Central memory CD8-positive, alpha-beta T cell (primary cell): ENCODE measurements at regions not wholly inside any gene's neighbourhood (a gene's known extent, or its start where the extent isn't known, plus 50 kb on each side); places are given as distances from the start of the nearest gene placed in this dataset.

ENCODE experiments used
- ATAC-seq: fragments of 150-1000 bp; cut with Tn5 transposase; replicated peaks from 2 replicates; pipeline ENCODE4 v1.10.0; 2022; ENCODE audit warnings: mild to moderate bottlenecking, moderate FRiP score, moderate number of reproducible peaks; ENCODE audit not compliant: poor library complexity, severe bottlenecking; ENCODE audit errors: extremely low read depth
- DNase-seq, 2 donors: peaks; one replicate each; pipeline ENCODE4 v3.0.0; 2021; ENCODE audit warnings: low spot score in 2 of 2
- H3K27ac Mint-ChIP-seq: one replicate; pipeline ENCODE4 v1.8.0; 2022; ENCODE audit warnings: low read depth, mild to moderate bottlenecking, moderate library complexity, mixed read lengths
- H3K27me3 Mint-ChIP-seq: one replicate; pipeline ENCODE4 v1.8.0; 2022; ENCODE audit warnings: mixed read lengths
- H3K36me3 Mint-ChIP-seq: one replicate; pipeline ENCODE4 v1.8.0; 2022; ENCODE audit warnings: mild to moderate bottlenecking, moderate library complexity, mixed read lengths; ENCODE audit not compliant: insufficient read depth
- H3K4me1 Mint-ChIP-seq: one replicate; pipeline ENCODE4 v1.8.0; 2022; ENCODE audit warnings: mixed read lengths
- H3K4me3 Mint-ChIP-seq: one replicate; pipeline ENCODE4 v1.8.0; 2022; ENCODE audit warnings: mild to moderate bottlenecking, moderate library complexity, mixed read lengths
- H3K9me3 Mint-ChIP-seq: one replicate; pipeline ENCODE4 v1.8.0; 2022; ENCODE audit warnings: mixed read lengths

DNA sequence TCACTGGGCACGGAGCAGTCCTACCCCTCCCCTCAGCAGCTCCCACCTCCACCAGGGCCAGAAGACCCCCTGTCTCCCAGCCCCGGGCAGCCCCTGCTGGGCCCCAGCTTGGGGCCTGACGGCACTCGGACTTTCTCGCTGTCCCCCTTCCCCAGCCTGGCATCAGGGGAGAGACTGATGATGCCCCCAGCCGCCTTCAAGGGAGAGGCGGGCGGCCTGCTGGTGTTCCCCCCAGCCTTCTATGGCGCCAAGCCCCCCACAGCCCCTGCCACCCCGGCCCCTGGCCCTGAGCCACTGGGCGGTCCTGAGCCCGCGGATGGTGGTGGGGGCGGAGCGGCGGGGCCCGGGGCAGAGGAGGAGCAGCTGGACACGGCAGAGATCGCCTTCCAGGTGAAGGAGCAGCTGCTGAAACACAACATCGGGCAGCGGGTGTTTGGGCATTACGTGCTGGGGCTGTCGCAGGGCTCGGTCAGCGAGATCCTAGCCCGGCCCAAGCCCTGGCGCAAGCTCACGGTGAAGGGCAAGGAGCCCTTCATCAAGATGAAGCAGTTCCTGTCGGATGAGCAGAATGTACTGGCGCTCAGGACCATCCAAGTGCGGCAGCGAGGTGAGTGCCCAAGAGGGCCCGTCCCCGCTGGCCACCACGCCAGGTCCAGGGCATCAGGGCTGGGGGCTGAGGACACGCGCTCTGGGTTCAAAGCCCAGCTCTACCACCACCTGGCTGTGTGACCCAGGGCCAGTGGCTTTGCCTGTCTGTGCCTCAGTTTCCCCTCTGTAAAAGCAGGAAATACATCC is 58.6 kb downstream of the PHETA1 start:
- DNase-seq (no peak), ATAC-seq (no peak)
- H3K27me3 Mint-ChIP-seq: peaks cover 17% of the 10 kb centered on the region
- peaks cover 7% of the 10 kb centered on the region for H3K9me3 Mint-ChIP-seq
- H3K4me3 Mint-ChIP-seq: no peak overlapping the region
- peak overlapping the region; percentile 32 for H3K27ac Mint-ChIP-seq
- peaks cover 12% of the 10 kb centered on the region for H3K4me1 Mint-ChIP-seq
- H3K36me3 Mint-ChIP-seq: peaks cover 4% of the 10 kb centered on the region

DNA sequence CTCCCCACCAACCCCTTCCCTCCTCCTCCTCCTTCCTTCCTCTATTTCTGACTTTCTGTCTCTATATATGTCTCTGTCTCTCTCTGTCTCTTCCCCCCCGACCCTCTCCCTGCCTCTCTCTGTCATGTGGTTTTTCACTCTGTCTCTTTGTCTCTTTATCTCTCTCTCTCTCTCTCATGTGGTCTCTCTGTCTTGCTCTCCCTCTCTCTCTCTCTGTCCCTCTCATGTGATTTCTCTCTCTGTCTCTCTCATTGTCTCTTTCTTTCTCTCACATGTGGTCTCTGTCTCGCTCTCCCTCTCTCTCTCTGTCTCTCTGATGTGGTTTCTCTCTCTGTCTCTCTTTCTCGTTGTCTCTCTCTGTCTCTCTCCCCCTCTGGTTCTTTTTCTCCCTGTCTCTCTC is 59.3 kb downstream of the PHETA1 start:
- ATAC-seq (no peak), DNase-seq (no peak)
- Mint-ChIP-seq H3K9me3 (peaks cover 14% of the 10 kb centered on the region), H3K36me3 (peaks cover 8% of the 10 kb centered on the region), H3K27ac (peak overlapping the region; percentile 32), H3K27me3 (peaks cover 10% of the 10 kb centered on the region), H3K4me1 (peaks cover 12% of the 10 kb centered on the region), H3K4me3 (no peak overlapping the region)

DNA sequence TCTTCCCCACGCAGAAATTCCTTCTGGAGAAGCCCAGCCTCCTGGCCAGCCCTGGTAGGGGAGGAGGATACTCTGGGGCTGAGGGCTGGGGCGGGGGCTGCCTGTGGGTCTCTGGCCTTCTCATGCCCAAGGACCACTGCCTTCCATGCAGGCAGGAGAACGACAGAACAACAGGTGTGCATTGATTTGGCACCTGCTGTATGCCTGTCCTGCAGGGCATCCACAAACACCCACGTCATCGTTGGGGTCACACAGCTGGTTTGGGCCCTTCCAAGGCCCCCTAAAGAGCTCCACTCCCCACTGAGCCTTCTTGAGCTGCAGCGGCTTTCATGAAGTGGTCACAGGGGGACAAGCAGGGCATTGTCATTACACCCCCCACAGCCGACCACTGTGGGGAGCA is 60.4 kb downstream of the PHETA1 start:
- Mint-ChIP-seq H3K4me1 (peaks cover 6% of the 10 kb centered on the region), H3K27me3 (peaks cover under 1% of the 10 kb centered on the region), H3K9me3 (peaks cover 19% of the 10 kb centered on the region), H3K27ac (no peak overlapping the region), H3K36me3 (peaks cover 8% of the 10 kb centered on the region), H3K4me3 (no peak overlapping the region)
- ATAC-seq (no peak), DNase-seq (no peak)

DNA sequence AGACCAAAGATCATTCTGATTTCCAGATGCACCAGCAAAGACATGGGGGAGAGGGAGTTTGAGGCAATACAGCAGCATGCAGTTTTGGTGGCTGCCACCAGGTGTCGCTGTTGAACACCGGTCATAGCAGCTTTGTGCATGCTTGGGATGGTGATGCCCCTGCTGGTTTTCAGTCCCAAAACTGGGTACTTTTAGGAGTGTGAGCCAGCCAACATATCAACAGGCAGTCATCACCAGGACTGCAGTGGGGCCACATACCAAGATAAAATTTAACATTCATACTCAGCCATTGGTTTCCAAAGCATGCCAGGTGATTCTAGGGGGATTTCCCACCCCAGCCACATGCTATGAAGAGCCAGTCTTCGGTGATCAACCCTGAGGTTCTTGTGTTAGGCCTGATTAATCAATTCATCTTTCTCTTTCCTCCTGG is 64.2 kb downstream of the PHETA1 start:
- no peak for DNase-seq
- H3K27ac Mint-ChIP-seq: no peak overlapping the region
- ATAC-seq: no peak

DNA sequence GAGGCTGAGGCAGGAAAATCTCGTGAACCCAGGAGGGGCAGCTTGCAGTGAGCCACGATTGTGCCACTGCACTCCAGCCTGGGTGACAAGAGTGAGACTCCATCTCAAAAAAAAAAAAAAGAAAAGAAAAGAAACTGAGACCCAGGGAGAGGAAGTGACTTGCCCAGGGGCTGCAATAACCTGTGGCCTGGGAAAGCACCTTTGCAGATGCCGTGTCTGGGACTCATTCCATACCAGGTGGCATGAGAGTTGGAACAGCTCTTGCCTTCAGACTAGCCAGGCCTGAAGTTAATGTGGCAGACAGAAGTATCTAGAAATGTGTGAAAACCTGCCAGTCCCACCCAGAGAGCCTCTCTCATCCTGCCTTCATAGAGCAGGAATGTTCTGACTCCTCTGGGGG is 65.4 kb downstream of the PHETA1 start:
- Mint-ChIP-seq H3K36me3 (peaks cover 9% of the 10 kb centered on the region), H3K4me3 (no peak overlapping the region), H3K27me3 (no peaks in the 10 kb centered on the region), H3K27ac (no peak overlapping the region), H3K9me3 (peaks cover 19% of the 10 kb centered on the region), H3K4me1 (no peaks in the 10 kb centered on the region)
- DNase-seq: no peak
- ATAC-seq: no peak

More for the DNA sequence above, 64.2 kb downstream of the PHETA1 start:
- Mint-ChIP-seq H3K4me1 (peaks cover 4% of the 10 kb centered on the region), H3K36me3 (peaks cover 9% of the 10 kb centered on the region), H3K9me3 (peaks cover 19% of the 10 kb centered on the region), H3K27me3 (no peaks in the 10 kb centered on the region), H3K4me3 (no peak overlapping the region)

DNA sequence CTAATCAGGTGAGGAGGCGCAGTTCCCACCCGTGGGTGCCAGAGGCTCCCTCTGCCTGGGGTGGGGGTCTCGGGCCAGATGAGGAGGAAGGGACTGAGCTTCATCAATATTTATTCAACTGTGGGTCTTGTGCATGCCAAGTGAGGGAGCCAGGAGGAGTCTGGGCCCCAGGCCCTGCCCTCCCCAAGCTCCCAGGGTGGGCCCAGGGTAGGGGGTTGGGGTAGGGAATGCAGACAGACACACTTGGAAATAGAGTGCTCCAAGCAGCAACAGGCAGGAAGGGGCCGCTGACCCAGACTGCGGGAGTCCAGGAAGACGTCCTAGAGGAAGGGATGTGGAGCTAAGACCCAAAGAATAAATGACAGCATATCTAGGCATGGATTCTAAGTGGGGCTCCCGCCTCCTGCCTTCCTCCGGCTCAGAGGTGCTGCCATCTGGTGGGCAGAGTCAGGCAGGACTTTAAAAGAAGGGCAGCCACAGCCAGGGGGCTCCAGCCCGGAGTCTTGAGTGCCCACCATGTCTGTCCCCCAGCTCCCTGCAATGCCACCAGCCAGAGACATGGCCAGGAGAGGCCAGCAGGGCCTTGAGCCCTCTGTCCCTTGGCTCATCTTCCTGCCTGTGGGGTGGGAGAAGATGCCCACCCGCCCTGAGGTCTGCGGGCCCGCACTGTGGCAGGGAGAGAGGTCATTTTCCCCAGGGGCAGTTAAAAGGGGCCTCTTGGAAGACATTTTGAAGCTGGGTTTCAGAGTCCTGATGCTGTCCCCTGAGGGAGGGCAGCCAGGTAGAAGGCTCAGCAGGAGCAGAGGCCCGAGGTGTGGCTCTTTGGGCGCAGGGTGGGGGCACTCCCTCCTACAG is 70.1 kb downstream of the PHETA1 start:
- Mint-ChIP-seq H3K4me3 (no peak overlapping the region), H3K9me3 (no peaks in the 10 kb centered on the region), H3K36me3 (peaks cover 3% of the 10 kb centered on the region), H3K27ac (no peak overlapping the region), H3K27me3 (peaks cover 13% of the 10 kb centered on the region), H3K4me1 (no peaks in the 10 kb centered on the region)
- DNase-seq: peak; percentile 14 to 15
- no peak for ATAC-seq

DNA sequence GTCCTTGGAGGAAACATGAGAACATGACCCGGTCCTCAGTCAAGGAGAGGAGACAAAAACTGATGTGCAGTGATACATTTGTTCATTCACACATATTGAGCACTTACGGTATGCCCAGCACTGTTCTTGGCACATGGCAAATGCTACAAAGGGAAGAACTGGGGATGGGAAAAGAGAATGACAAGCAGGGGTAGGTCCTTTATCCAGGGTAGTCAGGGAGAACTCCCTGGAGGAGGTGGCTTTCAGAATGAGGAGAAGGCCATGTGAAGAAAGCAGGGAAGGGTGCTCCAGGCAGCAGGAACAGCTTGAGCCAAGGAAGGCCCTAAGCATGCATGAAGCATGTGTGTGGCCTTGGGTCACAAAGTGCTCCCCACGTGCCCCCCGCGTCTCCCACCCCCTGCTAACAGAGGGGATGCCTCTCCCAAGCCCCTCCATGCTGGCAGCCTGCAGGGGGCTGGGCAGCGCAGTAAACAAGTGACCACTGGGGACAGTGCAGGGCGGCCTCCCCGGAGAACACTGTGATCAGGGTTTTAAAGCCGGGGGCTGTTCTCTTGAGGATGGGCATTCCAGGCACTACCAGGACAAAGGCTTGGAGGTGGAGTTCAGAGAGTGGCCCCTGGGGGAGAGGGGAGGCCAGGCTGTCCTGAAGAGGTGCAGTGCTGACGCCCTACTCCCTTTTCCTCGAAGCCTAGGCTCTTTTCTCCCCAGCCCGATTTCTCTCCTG is 71.0 kb downstream of the PHETA1 start:
- peaks cover 2% of the 10 kb centered on the region for H3K36me3 Mint-ChIP-seq
- H3K9me3 Mint-ChIP-seq: no peaks in the 10 kb centered on the region
- ATAC-seq (no peak), DNase-seq (no peak)
- H3K4me3 Mint-ChIP-seq: no peak overlapping the region
- H3K27me3 Mint-ChIP-seq: peaks cover 13% of the 10 kb centered on the region
- H3K4me1 Mint-ChIP-seq: no peaks in the 10 kb centered on the region
- H3K27ac Mint-ChIP-seq: no peak overlapping the region

DNA sequence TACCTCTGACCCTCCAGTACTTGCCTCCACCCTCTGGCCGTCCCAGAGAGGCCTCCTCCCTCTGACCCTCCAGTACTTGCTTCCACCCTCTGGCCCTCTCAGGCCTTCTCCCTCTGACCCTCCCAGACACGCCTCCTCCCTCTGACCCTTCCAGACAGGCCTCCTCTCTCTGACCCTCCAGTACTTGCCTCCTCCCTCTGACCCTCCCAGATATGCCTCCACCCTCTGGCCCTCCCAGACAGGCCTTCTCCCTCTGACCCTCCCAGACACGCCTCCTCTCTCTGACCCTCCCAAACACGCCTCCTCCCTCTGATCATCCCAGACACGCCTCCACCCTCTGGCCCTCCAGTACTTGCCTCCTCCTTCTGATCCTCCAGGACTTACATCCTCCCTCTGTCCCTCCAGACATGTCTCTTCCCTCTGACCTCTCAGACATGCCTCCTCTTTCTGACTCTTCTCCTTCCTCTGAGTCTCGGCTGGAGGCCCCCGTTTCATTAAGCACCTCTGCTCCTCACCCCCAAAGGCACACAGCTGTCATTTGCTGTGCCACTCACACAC is 71.9 kb downstream of the PHETA1 start:
- ATAC-seq (no peak), DNase-seq (no peak)
- peaks cover 16% of the 10 kb centered on the region for H3K27me3 Mint-ChIP-seq
- H3K4me3 Mint-ChIP-seq: no peak overlapping the region
- peaks cover 2% of the 10 kb centered on the region for H3K36me3 Mint-ChIP-seq
- no peak overlapping the region for H3K27ac Mint-ChIP-seq
- H3K9me3 Mint-ChIP-seq: no peaks in the 10 kb centered on the region
- H3K4me1 Mint-ChIP-seq: no peaks in the 10 kb centered on the region

DNA sequence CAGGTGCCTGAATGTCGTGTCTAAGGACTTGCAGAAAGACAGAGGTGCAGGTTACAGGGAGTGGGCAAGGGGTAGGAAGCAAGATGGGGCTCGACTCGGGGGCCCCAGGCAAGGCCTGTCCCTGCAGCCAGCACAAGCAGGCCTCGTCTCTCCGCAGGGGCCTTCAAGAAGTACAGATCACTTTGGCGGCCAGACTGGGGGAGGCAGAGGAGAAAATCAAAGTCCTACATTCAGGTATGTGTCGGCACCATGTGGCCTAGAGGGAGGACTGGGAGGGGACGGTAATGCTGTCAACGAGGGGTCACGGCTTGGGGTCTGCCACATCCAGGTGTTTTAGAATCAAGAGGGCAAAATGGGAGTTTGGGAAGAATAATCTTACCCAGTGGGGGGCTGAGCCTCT is 73.7 kb downstream of the PHETA1 start:
- Mint-ChIP-seq H3K36me3 (peaks cover 2% of the 10 kb centered on the region), H3K27ac (no peak overlapping the region), H3K4me1 (no peaks in the 10 kb centered on the region), H3K9me3 (no peaks in the 10 kb centered on the region), H3K27me3 (peaks cover 26% of the 10 kb centered on the region), H3K4me3 (no peak overlapping the region)
- no peak for ATAC-seq
- DNase-seq: no peak

DNA sequence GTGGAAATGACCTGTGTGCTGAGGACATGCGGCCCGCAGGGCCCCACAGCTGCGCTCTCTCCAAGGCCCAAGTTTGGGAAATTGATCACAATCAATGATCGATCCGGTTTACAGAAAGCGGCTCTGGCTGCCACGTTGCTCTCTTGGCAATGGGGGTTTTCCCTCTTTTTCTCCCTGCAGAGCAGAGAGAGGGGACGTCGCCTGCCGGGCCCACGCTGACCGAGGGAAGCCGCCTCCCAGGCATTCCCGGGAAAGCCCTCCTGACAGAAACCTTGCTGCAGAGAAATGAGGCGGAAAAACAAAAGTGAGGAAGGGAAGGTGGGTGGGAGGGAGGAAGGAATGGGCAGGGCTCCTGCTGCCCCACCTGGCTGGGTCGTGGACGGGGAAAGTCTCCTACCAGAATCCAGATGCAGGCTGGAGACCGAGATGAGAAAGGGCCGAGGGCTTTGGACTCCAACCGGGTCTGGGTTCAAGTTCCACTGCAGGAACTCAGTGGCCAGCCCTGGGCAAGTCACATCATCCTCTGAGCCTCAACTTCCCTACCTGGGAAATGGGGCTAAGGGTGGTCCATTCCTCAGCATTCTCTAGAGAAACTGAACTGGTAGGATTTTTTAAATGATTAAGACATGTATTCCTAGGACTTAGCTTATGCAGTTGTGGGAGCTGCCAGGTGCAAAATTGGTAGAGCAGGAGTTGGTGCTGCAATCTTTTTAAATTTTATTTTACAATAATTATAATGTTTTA is 75.5 kb downstream of the PHETA1 start:
- Mint-ChIP-seq H3K27ac (no peak overlapping the region), H3K4me1 (no peaks in the 10 kb centered on the region), H3K9me3 (no peaks in the 10 kb centered on the region), H3K4me3 (no peak overlapping the region), H3K36me3 (peaks cover 2% of the 10 kb centered on the region), H3K27me3 (peaks cover 36% of the 10 kb centered on the region)
- ATAC-seq (no peak), DNase-seq (no peak)

DNA sequence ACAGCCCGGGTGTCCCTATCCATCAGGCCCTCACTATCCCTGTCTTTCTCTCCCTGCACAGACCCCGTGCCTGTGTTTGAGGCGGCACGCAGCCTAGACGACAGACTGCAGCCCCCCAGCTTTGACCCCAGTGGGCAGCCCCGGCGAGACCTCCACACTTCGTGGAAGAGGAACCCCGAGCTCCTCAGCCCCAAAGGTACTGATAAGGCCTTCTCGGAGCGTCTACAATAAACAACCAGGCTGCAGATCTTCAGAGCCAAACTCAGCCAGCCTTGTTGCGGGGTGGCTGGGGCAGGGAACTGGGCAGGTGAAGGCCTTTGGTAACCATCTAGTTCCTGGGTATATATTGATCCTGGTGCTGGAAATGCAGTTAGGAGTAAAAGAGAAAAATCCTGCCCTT is 77.5 kb downstream of the PHETA1 start:
- H3K27me3 Mint-ChIP-seq: peaks cover 23% of the 10 kb centered on the region

DNA sequence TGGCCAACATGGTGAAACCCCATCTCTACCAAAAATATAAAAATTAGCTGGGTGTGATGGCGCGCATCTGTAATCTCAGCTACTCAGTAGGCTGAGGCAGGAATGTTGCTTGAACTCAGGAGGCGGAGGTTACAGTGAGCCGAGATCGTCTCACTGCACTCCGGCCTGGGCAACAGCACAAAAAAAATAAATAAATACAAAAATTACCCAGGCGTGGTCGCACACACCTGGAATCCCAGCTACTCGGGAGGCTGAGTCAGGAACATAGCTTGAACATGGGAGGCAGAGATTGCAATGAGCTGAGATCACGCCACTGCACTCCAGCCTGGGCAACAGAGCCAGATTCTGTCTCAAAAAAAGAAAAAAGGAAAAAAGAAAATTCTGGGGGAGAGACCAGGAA is 80.1 kb downstream of the PHETA1 start:
- peaks cover 36% of the 10 kb centered on the region for H3K27me3 Mint-ChIP-seq
- DNase-seq: no peak
- H3K36me3 Mint-ChIP-seq: no peaks in the 10 kb centered on the region
- H3K9me3 Mint-ChIP-seq: no peaks in the 10 kb centered on the region
- H3K4me3 Mint-ChIP-seq: no peak overlapping the region
- no peak overlapping the region for H3K27ac Mint-ChIP-seq
- no peaks in the 10 kb centered on the region for H3K4me1 Mint-ChIP-seq
- ATAC-seq: no peak

More for the DNA sequence above, 77.5 kb downstream of the PHETA1 start:
- Mint-ChIP-seq H3K27ac (no peak overlapping the region), H3K4me3 (no peak overlapping the region), H3K9me3 (no peaks in the 10 kb centered on the region), H3K4me1 (no peaks in the 10 kb centered on the region), H3K36me3 (peaks cover 2% of the 10 kb centered on the region)
- DNase-seq (no peak), ATAC-seq (no peak)
